Activated CD8-positive, alpha-beta T cell treated with anti-CD3 and anti-CD28 coated beads for 36 hours (primary cell): ENCODE measurements at regions not wholly inside any gene's neighbourhood (a gene's known extent, or its start where the extent isn't known, plus 50 kb on each side); places are given as distances from the start of the nearest gene placed in this dataset.

Source experiments
- ATAC-seq: fragments of 200-7000 bp; cut with Tn5 transposase; one replicate; pipeline ENCODE4 v1.10.0; 2021; ENCODE audit warnings: mild to moderate bottlenecking, moderate library complexity
- CTCF ChIA-PET: fragments of 350-600 bp; sonication (Branson Sonifier 250); formaldehyde crosslinking; loops from one replicate; lab custom pipeline; 2021; ENCODE audit warnings: antibody characterized with exemption; lab: Charles Lee
- POLR2A ChIA-PET: fragments of 350-600 bp; sonication (Branson Sonifier 250); formaldehyde crosslinking; loops from one replicate; lab custom pipeline; 2021; ENCODE audit warnings: antibody characterized with exemption; lab: Charles Lee
- DNase-seq: peaks from one replicate; pipeline ENCODE4 v3.0.0-alpha.2; 2020
- H3K27ac Mint-ChIP-seq: one replicate; pipeline ENCODE4 v1.8.0; 2021; ENCODE audit warnings: mild to moderate bottlenecking, mixed read lengths
- H3K27me3 Mint-ChIP-seq: one replicate; pipeline ENCODE4 v1.8.0; 2021; ENCODE audit warnings: mixed read lengths
- H3K36me3 Mint-ChIP-seq: one replicate; pipeline ENCODE4 v1.8.0; 2021; ENCODE audit warnings: low read depth, mixed read lengths
- H3K4me1 Mint-ChIP-seq: one replicate; pipeline ENCODE4 v1.8.0; 2021; ENCODE audit warnings: low read depth, mixed read lengths
- H3K4me3 Mint-ChIP-seq: one replicate; pipeline ENCODE4 v1.8.0; 2021; ENCODE audit warnings: mild to moderate bottlenecking, moderate library complexity, mixed read lengths
- H3K9me3 Mint-ChIP-seq: one replicate; pipeline ENCODE4 v1.8.0; 2021; ENCODE audit warnings: mixed read lengths
- CTCF ChIP-seq: fragments of 200-600 bp; IDR thresholded peaks from one replicate; pipeline ENCODE4 v1.8.0; 2022; ENCODE audit warnings: antibody characterized with exemption, mild to moderate bottlenecking
- intact Hi-C: fragments of 100-400 bp; cut with micrococcal nuclease; formaldehyde crosslinking; loops from one replicate; pipeline ENCODE4 v1.10.0; 2022

- no peaks in the 10 kb centered on the region for H3K36me3 Mint-ChIP-seq
- intact Hi-C loops = no loop called here
- no peak for ATAC-seq
- no peak overlapping the region for H3K27ac Mint-ChIP-seq
- H3K4me1 Mint-ChIP-seq = peaks cover 5% of the 10 kb centered on the region
- no peaks in the 10 kb centered on the region for H3K9me3 Mint-ChIP-seq
- ChIA-PET CTCF (interaction anchor here (1.0 to 1.3 kb wide), 3 partner anchors 10 to 13 kb away, joined by 3 to 4 read pairs (median 4); no protein-coding TSS in a partner anchor), POLR2A (no interaction called here)
- TF ChIP-seq CTCF = no peak
- H3K4me3 Mint-ChIP-seq = no peak overlapping the region
- peaks cover 50% of the 10 kb centered on the region for H3K27me3 Mint-ChIP-seq
- no peak for DNase-seq
These were observed 127.0 kb upstream of the STMND1 start for GRCh38 chr6:16974704-16975359.

DNA sequence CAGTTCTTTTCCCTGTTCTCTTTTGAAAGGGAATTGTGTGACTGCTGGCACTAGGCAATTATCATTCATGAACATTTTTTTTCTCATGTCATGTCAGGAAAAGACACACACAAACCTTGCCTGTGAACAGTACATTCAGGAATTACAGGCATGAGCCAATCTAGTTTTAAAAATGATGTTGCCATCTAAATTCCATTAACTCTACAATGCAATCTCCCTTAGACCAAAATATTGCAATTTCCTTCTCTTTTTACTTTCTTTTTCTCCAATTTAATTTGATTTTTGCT lies 127.5 kb upstream of the STMND1 start:
- POLR2A ChIA-PET = no interaction called here
- H3K27me3 Mint-ChIP-seq = peaks cover 46% of the 10 kb centered on the region

GRCh38 chr6:16973545-16974386 lies 128.1 kb upstream of the STMND1 start:
- intact Hi-C loops = no loop called here
- ChIA-PET POLR2A (no interaction called here), CTCF (interaction anchor here (1.3 kb wide), 1 partner anchor 12 kb away, joined by 4 read pairs; no protein-coding TSS in a partner anchor)
- Mint-ChIP-seq H3K27ac (no peak overlapping the region), H3K27me3 (peaks cover 43% of the 10 kb centered on the region), H3K36me3 (no peaks in the 10 kb centered on the region), H3K9me3 (no peaks in the 10 kb centered on the region), H3K4me3 (no peak overlapping the region), H3K4me1 (peaks cover 5% of the 10 kb centered on the region)
- no peak for TF ChIP-seq CTCF
- ATAC-seq (no peak), DNase-seq (no peak)

More for the DNA sequence above, 127.5 kb upstream of the STMND1 start:
- ATAC-seq (no peak), DNase-seq (no peak)
- Mint-ChIP-seq H3K27ac (no peak overlapping the region), H3K9me3 (no peaks in the 10 kb centered on the region), H3K4me3 (no peak overlapping the region), H3K4me1 (peaks cover 5% of the 10 kb centered on the region), H3K36me3 (no peaks in the 10 kb centered on the region)
- CTCF ChIA-PET = interaction anchor here (1.0 to 1.3 kb wide), 2 partner anchors 9 to 12 kb away, joined by 4 read pairs; no protein-coding TSS in a partner anchor
- no peak for TF ChIP-seq CTCF
- intact Hi-C loops = no loop called here

DNA sequence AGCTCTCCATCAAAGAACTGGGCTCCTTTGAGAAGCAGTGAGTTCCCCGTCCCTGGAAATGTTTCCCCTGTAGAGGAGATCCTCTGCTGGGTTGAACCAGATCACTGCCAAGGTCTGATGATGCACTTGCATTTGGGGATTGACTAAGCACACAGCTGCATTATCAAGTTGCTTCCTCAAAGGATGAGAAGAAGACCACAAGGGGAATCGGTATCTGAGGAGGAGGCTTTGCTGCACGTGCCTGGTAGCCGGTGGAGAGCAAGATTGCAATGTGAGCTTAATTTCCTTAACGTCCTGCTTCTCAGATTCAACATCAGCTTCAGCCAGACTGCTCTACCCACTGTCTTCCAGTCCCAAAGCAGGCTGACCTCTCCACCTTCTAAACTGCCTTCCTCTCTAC lies 128.8 kb upstream of the STMND1 start:
- CTCF ChIA-PET = no interaction called here
- TF ChIP-seq CTCF = no peak
- Mint-ChIP-seq H3K36me3 (no peaks in the 10 kb centered on the region), H3K27ac (no peak overlapping the region), H3K27me3 (peaks cover 39% of the 10 kb centered on the region), H3K4me1 (peaks cover 5% of the 10 kb centered on the region), H3K4me3 (no peak overlapping the region), H3K9me3 (no peaks in the 10 kb centered on the region)
- ATAC-seq (no peak), DNase-seq (no peak)
- intact Hi-C loops = no loop called here
- POLR2A ChIA-PET = no interaction called here

DNA sequence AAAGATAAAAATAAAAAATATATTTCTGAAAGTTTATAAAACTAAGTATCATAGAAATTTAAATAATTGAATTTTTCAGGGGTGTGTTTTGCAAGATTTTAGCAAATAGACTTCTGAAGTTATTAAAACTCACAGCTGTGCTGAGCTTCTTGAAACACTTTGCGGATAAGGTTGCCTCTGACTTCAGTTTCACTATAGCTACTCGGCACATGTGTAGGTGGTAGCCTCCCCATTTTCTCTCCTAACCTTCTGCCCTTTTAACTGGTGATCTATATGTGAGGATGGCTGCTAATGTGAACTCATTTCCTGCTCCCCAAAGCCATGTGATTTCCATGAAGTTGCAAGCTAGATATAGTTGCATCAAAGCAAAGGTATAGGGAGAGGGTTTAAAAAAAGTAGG lies 129.3 kb upstream of the STMND1 start:
- H3K4me3 Mint-ChIP-seq = no peak overlapping the region
- ChIA-PET POLR2A (no interaction called here), CTCF (no interaction called here)
- H3K27me3 Mint-ChIP-seq = peaks cover 39% of the 10 kb centered on the region
- no peaks in the 10 kb centered on the region for H3K36me3 Mint-ChIP-seq
- H3K27ac Mint-ChIP-seq = no peak overlapping the region
- ATAC-seq = peak; percentile 65
- intact Hi-C loops = no loop called here
- peaks cover 5% of the 10 kb centered on the region for H3K4me1 Mint-ChIP-seq
- peak; percentile 34 for DNase-seq
- TF ChIP-seq CTCF = no peak
- H3K9me3 Mint-ChIP-seq = no peaks in the 10 kb centered on the region
